ENCODE measurements at regions not wholly inside any gene's neighbourhood (a gene's known extent, or its start where the extent isn't known, plus 50 kb on each side); places are given as distances from the start of the nearest gene placed in this dataset.
"Not testable (repeated sequence)": the region's sequence is repeated elsewhere in the genome, so short reads cannot be mapped to it uniquely, and the experiment has no call there.

- H3K9me2 ChIP-seq (ENCODE audit: insufficient read depth, low read length); intact Hi-C loops (cut with micrococcal nuclease; ENCODE audit: unreplicated experiment); DNase-seq (ENCODE audit: low spot score); H3K4me1 ChIP-seq (ENCODE audit: insufficient read depth, low read length, poor library complexity, severe bottlenecking); H3K4me2 ChIP-seq (ENCODE audit: low read length); H3K27ac ChIP-seq (ENCODE audit: low read depth, low read length, poor library complexity, severe bottlenecking); H3K79me2 ChIP-seq (ENCODE audit: insufficient read depth, low read depth, low read length); POLR2A ChIA-PET; H3K36me3 ChIP-seq (ENCODE audit: insufficient read depth, low read length); BruUV-seq (replicated peaks); CTCF ChIA-PET (ENCODE audit: unreplicated experiment); H4K20me1 ChIP-seq (ENCODE audit: insufficient read depth, low read length); H2AFZ ChIP-seq (ENCODE audit: low read length); H3K4me3 ChIP-seq (ENCODE audit: low read depth, low read length, poor library complexity, severe bottlenecking): not testable (repeated sequence)
- peaks cover 24% of the 10 kb centered on the region; the same call in 1 of the 2 replicates for H3K9me3 ChIP-seq (ENCODE audit: low read length)
Measured at GRCh38 chr15:20338671-20339070, 202.9 kb downstream of the GOLGA6L6 start.

DNA sequence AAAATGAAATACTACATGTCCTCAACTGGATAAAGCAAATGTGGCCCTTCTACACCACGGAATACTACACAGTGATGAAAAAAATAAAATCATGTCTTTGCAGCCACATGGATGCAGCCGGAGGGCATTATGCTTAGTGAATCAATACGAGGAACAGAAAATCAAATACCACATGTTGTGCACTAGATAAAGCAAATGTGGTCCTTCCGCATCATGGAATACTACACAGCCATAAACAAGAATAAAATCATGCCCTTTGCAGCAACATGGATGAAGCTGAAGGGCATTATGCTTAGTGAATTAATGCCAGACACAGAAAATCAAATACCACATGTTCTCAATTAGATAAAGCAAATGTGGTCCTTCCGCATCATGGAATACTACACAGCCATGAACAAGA is 204.4 kb downstream of the GOLGA6L6 start:
- H3K79me2 ChIP-seq (ENCODE audit: insufficient read depth, low read depth, low read length); intact Hi-C loops (cut with micrococcal nuclease; ENCODE audit: unreplicated experiment); H3K9me2 ChIP-seq (ENCODE audit: insufficient read depth, low read length); H2AFZ ChIP-seq (ENCODE audit: low read length); H3K4me1 ChIP-seq (ENCODE audit: insufficient read depth, low read length, poor library complexity, severe bottlenecking); POLR2A ChIA-PET; H3K36me3 ChIP-seq (ENCODE audit: insufficient read depth, low read length); CTCF ChIA-PET (ENCODE audit: unreplicated experiment); DNase-seq (ENCODE audit: low spot score); H3K4me2 ChIP-seq (ENCODE audit: low read length); BruUV-seq (replicated peaks); H3K27ac ChIP-seq (ENCODE audit: low read depth, low read length, poor library complexity, severe bottlenecking); H4K20me1 ChIP-seq (ENCODE audit: insufficient read depth, low read length); H3K4me3 ChIP-seq (ENCODE audit: low read depth, low read length, poor library complexity, severe bottlenecking): not testable (repeated sequence)
- peaks cover 23% of the 10 kb centered on the region; the same call in 1 of the 2 replicates for H3K9me3 ChIP-seq (ENCODE audit: low read length)

DNA sequence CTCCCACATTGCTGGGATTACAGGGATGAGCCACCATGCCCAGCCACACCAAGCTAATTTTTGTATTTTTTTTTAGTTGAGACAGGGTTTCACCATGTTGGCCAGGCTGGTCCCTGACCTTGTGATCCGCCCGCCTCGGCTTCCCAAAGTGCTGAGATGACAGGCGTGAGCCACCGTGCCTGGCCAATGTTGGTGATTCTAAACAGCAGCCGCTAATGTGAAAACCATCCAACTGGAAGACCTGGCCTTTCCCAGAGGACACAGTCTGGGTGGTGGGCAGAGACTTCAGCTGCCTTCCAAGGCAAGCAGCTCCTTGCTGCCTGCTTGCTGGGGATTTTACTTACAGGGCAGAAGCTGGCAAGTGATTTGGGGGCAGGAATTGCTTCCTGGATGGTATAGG is 207.1 kb downstream of the GOLGA6L6 start:
- H3K4me2 ChIP-seq (ENCODE audit: low read length); H3K4me1 ChIP-seq (ENCODE audit: insufficient read depth, low read length, poor library complexity, severe bottlenecking); H3K9me3 ChIP-seq (ENCODE audit: low read length); BruUV-seq (replicated peaks); H3K36me3 ChIP-seq (ENCODE audit: insufficient read depth, low read length); H2AFZ ChIP-seq (ENCODE audit: low read length); POLR2A ChIA-PET; H3K79me2 ChIP-seq (ENCODE audit: insufficient read depth, low read depth, low read length); DNase-seq (ENCODE audit: low spot score); H3K27ac ChIP-seq (ENCODE audit: low read depth, low read length, poor library complexity, severe bottlenecking); H3K4me3 ChIP-seq (ENCODE audit: low read depth, low read length, poor library complexity, severe bottlenecking); CTCF ChIA-PET (ENCODE audit: unreplicated experiment); intact Hi-C loops (cut with micrococcal nuclease; ENCODE audit: unreplicated experiment); H4K20me1 ChIP-seq (ENCODE audit: insufficient read depth, low read length); H3K9me2 ChIP-seq (ENCODE audit: insufficient read depth, low read length): not testable (repeated sequence)

DNA sequence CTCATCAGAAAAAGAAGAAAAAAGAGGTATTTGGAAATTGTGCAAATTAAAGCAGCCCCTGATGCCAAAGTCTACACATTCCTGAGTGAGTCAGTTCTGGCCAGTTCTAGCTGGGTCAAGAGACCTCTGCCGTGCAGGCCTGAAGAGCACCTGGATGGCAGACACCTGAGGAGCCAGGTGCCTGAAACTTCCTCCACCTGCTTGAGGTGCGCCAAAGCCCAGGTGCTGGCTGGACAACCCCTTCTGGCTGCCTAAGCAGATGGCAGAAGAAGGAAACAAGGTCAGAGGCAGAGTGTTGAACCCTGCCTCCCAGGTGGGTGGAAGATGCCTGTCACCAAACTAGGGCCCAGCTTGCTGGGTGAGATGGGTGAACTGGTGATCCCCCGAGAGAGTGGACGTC is 215.8 kb downstream of the GOLGA6L6 start:
- H3K9me2 ChIP-seq (ENCODE audit: insufficient read depth, low read length); H4K20me1 ChIP-seq (ENCODE audit: insufficient read depth, low read length); BruUV-seq (replicated peaks); H3K4me2 ChIP-seq (ENCODE audit: low read length); H3K4me3 ChIP-seq (ENCODE audit: low read depth, low read length, poor library complexity, severe bottlenecking); POLR2A ChIA-PET; intact Hi-C loops (cut with micrococcal nuclease; ENCODE audit: unreplicated experiment); H3K27ac ChIP-seq (ENCODE audit: low read depth, low read length, poor library complexity, severe bottlenecking); H3K36me3 ChIP-seq (ENCODE audit: insufficient read depth, low read length); H3K4me1 ChIP-seq (ENCODE audit: insufficient read depth, low read length, poor library complexity, severe bottlenecking); H3K9me3 ChIP-seq (ENCODE audit: low read length); DNase-seq (ENCODE audit: low spot score); CTCF ChIA-PET (ENCODE audit: unreplicated experiment); H2AFZ ChIP-seq (ENCODE audit: low read length); H3K79me2 ChIP-seq (ENCODE audit: insufficient read depth, low read depth, low read length): not testable (repeated sequence)

GRCh38 chr15:20317132-20317531 is 224.5 kb downstream of the GOLGA6L6 start:
- H3K79me2 ChIP-seq (ENCODE audit: insufficient read depth, low read depth, low read length); BruUV-seq (replicated peaks); H3K4me1 ChIP-seq (ENCODE audit: insufficient read depth, low read length, poor library complexity, severe bottlenecking); H3K27ac ChIP-seq (ENCODE audit: low read depth, low read length, poor library complexity, severe bottlenecking); POLR2A ChIA-PET; DNase-seq (ENCODE audit: low spot score); CTCF ChIA-PET (ENCODE audit: unreplicated experiment); H3K9me3 ChIP-seq (ENCODE audit: low read length); H3K36me3 ChIP-seq (ENCODE audit: insufficient read depth, low read length); intact Hi-C loops (cut with micrococcal nuclease; ENCODE audit: unreplicated experiment); H4K20me1 ChIP-seq (ENCODE audit: insufficient read depth, low read length); H2AFZ ChIP-seq (ENCODE audit: low read length); H3K9me2 ChIP-seq (ENCODE audit: insufficient read depth, low read length); H3K4me3 ChIP-seq (ENCODE audit: low read depth, low read length, poor library complexity, severe bottlenecking); H3K4me2 ChIP-seq (ENCODE audit: low read length): not testable (repeated sequence)

- BruUV-seq (replicated peaks); H3K27ac ChIP-seq (ENCODE audit: low read depth, low read length, poor library complexity, severe bottlenecking); H3K9me2 ChIP-seq (ENCODE audit: insufficient read depth, low read length); H3K4me3 ChIP-seq (ENCODE audit: low read depth, low read length, poor library complexity, severe bottlenecking); H3K79me2 ChIP-seq (ENCODE audit: insufficient read depth, low read depth, low read length); DNase-seq (ENCODE audit: low spot score); intact Hi-C loops (cut with micrococcal nuclease; ENCODE audit: unreplicated experiment); H3K4me1 ChIP-seq (ENCODE audit: insufficient read depth, low read length, poor library complexity, severe bottlenecking); H3K36me3 ChIP-seq (ENCODE audit: insufficient read depth, low read length); H4K20me1 ChIP-seq (ENCODE audit: insufficient read depth, low read length); H2AFZ ChIP-seq (ENCODE audit: low read length); H3K4me2 ChIP-seq (ENCODE audit: low read length); CTCF ChIA-PET (ENCODE audit: unreplicated experiment); POLR2A ChIA-PET: not testable (repeated sequence)
- H3K9me3 ChIP-seq (ENCODE audit: low read length), result peaks cover 10% of the 10 kb centered on the region; the same call in 1 of the 2 replicates
Measured at GRCh38 chr15:20311014-20311680, 230.5 kb downstream of the GOLGA6L6 start.
